GM19372 (cell line): ENCODE measurements at regions not wholly inside any gene's neighbourhood (a gene's known extent, or its start where the extent isn't known, plus 50 kb on each side); places are given as distances from the start of the nearest gene placed in this dataset.
"Not testable (repeated sequence)": the region's sequence is repeated elsewhere in the genome, so short reads cannot be mapped to it uniquely, and the experiment has no call there.

Experiments
- ATAC-seq: cut with Tn5 transposase; IDR thresholded peaks from one replicate; pipeline ENCODE4 v1.9.1; 2021; ENCODE audit warnings: mild to moderate bottlenecking, low read depth, moderate library complexity; ENCODE audit not compliant: unreplicated experiment

- no peak for ATAC-seq
Observed at GRCh38 chr1:21385022-21385421, 54.9 kb upstream of the NBPF3 start.

- no peak for ATAC-seq
Observed at GRCh38 chr1:21384620-21385019, 55.3 kb upstream of the NBPF3 start.

- ATAC-seq: no peak
Observed at GRCh38 chr1:21383785-21384401, 56.0 kb upstream of the NBPF3 start.

- ATAC-seq: no peak
Observed at GRCh38 chr1:21381354-21381753, 58.6 kb upstream of the NBPF3 start.

- ATAC-seq: not testable (repeated sequence)
Observed at GRCh38 chr1:21380147-21380546, 59.8 kb upstream of the NBPF3 start.

- ATAC-seq: no peak
Observed at GRCh38 chr1:21379571-21379970, 60.4 kb upstream of the NBPF3 start.

GRCh38 chr1:21378705-21379494, 61.0 kb upstream of the NBPF3 start:
- no peak for ATAC-seq

GRCh38 chr1:21372383-21372782, 67.6 kb upstream of the NBPF3 start:
- no peak for ATAC-seq

- ATAC-seq: no peak
Observed at GRCh38 chr1:21369905-21370304, 70.0 kb upstream of the NBPF3 start.

- no peak for ATAC-seq
Observed at GRCh38 chr1:21368515-21369289, 71.2 kb upstream of the NBPF3 start.

GRCh38 chr1:21367973-21368514, 71.9 kb upstream of the NBPF3 start:
- not testable (repeated sequence) for ATAC-seq

GRCh38 chr1:21366288-21366687, 73.6 kb upstream of the NBPF3 start:
- no peak for ATAC-seq

GRCh38 chr1:21365036-21365435, 74.8 kb upstream of the ECE1 start:
- ATAC-seq: no peak

GRCh38 chr1:21362096-21362495, 71.8 kb upstream of the ECE1 start:
- no peak for ATAC-seq

- ATAC-seq: no peak
Observed at GRCh38 chr1:21361506-21361905, 71.2 kb upstream of the ECE1 start.

GRCh38 chr1:21357161-21357560, 66.9 kb upstream of the ECE1 start:
- no peak for ATAC-seq

GRCh38 chr1:21355956-21356355, 65.7 kb upstream of the ECE1 start:
- ATAC-seq: no peak

GRCh38 chr1:21352586-21352985, 62.3 kb upstream of the ECE1 start:
- no peak for ATAC-seq

GRCh38 chr1:21351901-21352300, 61.6 kb upstream of the ECE1 start:
- no peak for ATAC-seq

- no peak for ATAC-seq
Observed at GRCh38 chr1:21350202-21350885, 60.1 kb upstream of the ECE1 start.

GRCh38 chr1:21349693-21350092, 59.4 kb upstream of the ECE1 start:
- ATAC-seq: no peak
